Endothelial cell of umbilical vein (primary cell): ENCODE measurements at regions not wholly inside any gene's neighbourhood (a gene's known extent, or its start where the extent isn't known, plus 50 kb on each side); places are given as distances from the start of the nearest gene placed in this dataset.

ENCODE experiments used
- BruUV-seq: library from RNA; stranded (reverse); fragments of 400-500 nt; replicated peaks from 2 replicates; lab custom pipeline; 2021; lab: Mats Ljungman, UMichigan
- CTCF ChIA-PET: fragments of 300-600, 350-600 bp; sonication (Branson Sonifier 250); formaldehyde crosslinking; loops from one replicate; lab custom pipeline; 2021; ENCODE audit warnings: antibody characterized with exemption, inconsistent platforms; lab: Charles Lee
- POLR2A ChIA-PET: fragments of 300-600, 350-600 bp; sonication (Branson Sonifier 250); formaldehyde crosslinking; loops from one replicate; lab custom pipeline; 2021; ENCODE audit warnings: antibody characterized with exemption, inconsistent platforms; lab: Charles Lee
- DNase-seq: peaks from one replicate; pipeline ENCODE4 v3.0.0-alpha.2; 2011; ENCODE audit warnings: low read depth, low spot score
- FAIRE-seq: peaks from 2 replicates; lab custom pipeline; 2011; peaks lifted over from hg19 to GRCh38; lab: Jason Lieb, UNC
- H2AFZ ChIP-seq: 2 replicates; pipeline ENCODE4 v1.6.0; 2012; ENCODE audit warnings: low read depth, low read length, control low read depth, inconsistent platforms
- H3K27ac ChIP-seq: 2 replicates; pipeline ENCODE4 v1.5.1; 2011; ENCODE audit warnings: low read depth, mild to moderate bottlenecking, control low read depth, low read length, moderate library complexity; ENCODE audit not compliant: insufficient read depth
- H3K27me3 ChIP-seq, 2 experiments: 2 replicates each; pipeline versions ENCODE4 v1.6.0 to v1.6.1; 2011; ENCODE audit warnings: low read length in 2 of 2, mixed read lengths in 1 of 2; ENCODE audit not compliant: control insufficient read depth in 2 of 2, insufficient read depth in 2 of 2
- H3K36me3 ChIP-seq, 2 experiments: 2 replicates in 1 of 2; 3 replicates in 1 of 2; pipeline ENCODE4 v1.5.1; 2011; ENCODE audit warnings: low read length in 2 of 2, mild to moderate bottlenecking in 1 of 2, moderate library complexity in 1 of 2; ENCODE audit not compliant: control insufficient read depth in 2 of 2, insufficient read depth in 2 of 2; ENCODE audit errors: extremely low read depth in 1 of 2
- H3K4me1 ChIP-seq: 3 replicates; pipeline ENCODE4 v1.5.1; 2011; ENCODE audit warnings: mild to moderate bottlenecking, low read length; ENCODE audit not compliant: control insufficient read depth, insufficient read depth; ENCODE audit errors: extremely low read depth
- H3K4me2 ChIP-seq: 2 replicates; pipeline ENCODE4 v1.6.1; 2011; ENCODE audit warnings: low read length, control low read depth, mixed read lengths; ENCODE audit not compliant: insufficient read depth
- H3K4me3 ChIP-seq, 3 experiments: fragments of 200-600 bp in 1 of 3; sonication (generic), shearing (Covaris generic) in 1 of 3; replicated peaks in 1 of 3; 2 replicates each; pipeline ENCODE4 v1.5.1; 2011 to 2016; ENCODE audit warnings: control low read depth in 3 of 3, low read length in 3 of 3, mild to moderate bottlenecking in 2 of 3, inconsistent platforms in 1 of 3, low read depth in 1 of 3, moderate library complexity in 1 of 3; ENCODE audit not compliant: insufficient read depth in 1 of 3
- H3K79me2 ChIP-seq: 2 replicates; pipeline ENCODE4 v1.6.0; 2012; ENCODE audit warnings: low read length, inconsistent platforms; ENCODE audit not compliant: control insufficient read depth, insufficient read depth
- H3K9ac ChIP-seq: replicated peaks from 2 replicates; pipeline ENCODE3; 2011; ENCODE audit warnings: low read length, control low read depth; ENCODE audit not compliant: insufficient read depth; ENCODE audit errors: extremely low read depth
- H3K9me1 ChIP-seq: replicated peaks from 3 replicates; pipeline ENCODE4 v1.6.0; 2011; ENCODE audit warnings: mild to moderate bottlenecking, low read length; ENCODE audit not compliant: control insufficient read depth, insufficient read depth; ENCODE audit errors: extremely low read depth
- H3K9me3 ChIP-seq: replicated peaks from 2 replicates; pipeline ENCODE4 v1.5.1; 2012; ENCODE audit warnings: low read length, inconsistent platforms; ENCODE audit not compliant: control insufficient read depth, insufficient read depth
- H4K20me1 ChIP-seq: replicated peaks from 2 replicates; pipeline ENCODE3; 2011; ENCODE audit warnings: mild to moderate bottlenecking, low read length; ENCODE audit not compliant: control insufficient read depth, insufficient read depth; ENCODE audit errors: extremely low read depth
- EZH2 ChIP-seq: IDR thresholded peaks from 2 replicates; pipeline ENCODE4 v1.6.1; 2012; ENCODE audit warnings: borderline replicate concordance, low read depth, mild to moderate bottlenecking, moderate library complexity, low read length, inconsistent platforms; ENCODE audit not compliant: severe bottlenecking
- FOS ChIP-seq: IDR thresholded peaks from 2 replicates; pipeline ENCODE4 v1.6.1; 2011; ENCODE audit warnings: mild to moderate bottlenecking, low read length, moderate library complexity, borderline replicate concordance; ENCODE audit not compliant: insufficient read depth
- GATA2 ChIP-seq: IDR thresholded peaks from 2 replicates; pipeline ENCODE4 v1.7.0; 2011; ENCODE audit warnings: low read depth, mild to moderate bottlenecking, moderate library complexity, mixed read lengths, low read length; ENCODE audit not compliant: insufficient read length, insufficient read depth
- JUN ChIP-seq: IDR thresholded peaks from 2 replicates; pipeline ENCODE4 v1.6.1; 2011; ENCODE audit warnings: borderline replicate concordance, low read depth; ENCODE audit not compliant: insufficient read length, insufficient read depth
- MYC ChIP-seq: IDR thresholded peaks from one replicate; pipeline ENCODE4 v1.6.1; 2011; ENCODE audit warnings: mild to moderate bottlenecking, low read depth, low read length
- POLR2A ChIP-seq: IDR thresholded peaks from 2 replicates; pipeline ENCODE4 v1.6.1; 2012; ENCODE audit warnings: low read depth, mild to moderate bottlenecking, control low read depth, low read length
- POLR2AphosphoS5 ChIP-seq: IDR thresholded peaks from 2 replicates; pipeline ENCODE4 v1.6.1; 2012; ENCODE audit warnings: low read depth, mild to moderate bottlenecking, control low read depth, low read length, moderate library complexity; ENCODE audit not compliant: insufficient read depth
- dilution Hi-C: fragments of 300-500 bp; cut with MboI; formaldehyde crosslinking; loops from one replicate; pipeline ENCODE4 v1.15.0; 2019; ENCODE audit warnings: low sequenced_read_pairs; ENCODE audit not compliant: extremely low pct_ligation_motif_present
- intact Hi-C: fragments of 100-400 bp; cut with micrococcal nuclease; formaldehyde crosslinking; loops from one replicate; pipeline ENCODE4 v1.10.0; 2022
- TF ChIP-seq, protein P1 (sequence below): IDR thresholded peaks from 2 replicates; pipeline ENCODE4 v1.6.1; 2011; ENCODE audit not compliant: insufficient read depth, insufficient read length
- TF ChIP-seq, protein P2 (sequence below), 2 donors: IDR thresholded peaks; 1 replicate in 1 of 2; 2 replicates in 1 of 2; pipeline ENCODE4 v1.5.1; 2011; ENCODE audit warnings: low read length in 2 of 2, mild to moderate bottlenecking in 2 of 2, moderate library complexity in 2 of 2, control low read depth in 1 of 2, inconsistent platforms in 1 of 2, low read depth in 1 of 2; ENCODE audit not compliant: insufficient read depth in 1 of 2; ENCODE audit errors: extremely low read depth in 1 of 2

DNA sequence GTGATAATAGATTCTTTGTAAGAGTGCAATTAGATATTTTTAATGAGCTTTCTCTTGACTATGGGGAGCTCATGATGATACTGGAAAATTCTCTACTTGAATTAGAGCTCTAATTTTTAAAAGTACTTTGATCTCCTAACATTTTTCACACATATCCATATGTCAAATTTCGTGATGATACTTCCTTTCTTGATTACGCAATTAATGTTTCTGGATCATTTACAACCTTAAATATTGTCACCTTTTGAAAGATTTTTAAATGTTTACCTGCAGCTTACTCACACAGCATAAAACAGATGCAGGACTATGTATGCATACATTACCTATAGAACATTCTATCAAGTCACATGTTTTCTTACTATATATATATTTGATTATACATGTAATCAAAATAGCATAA is 598.5 kb upstream of the DSEL start:
- intact Hi-C loops = no loop called here
- Histone ChIP-seq H3K36me3 (no peaks in the 10 kb centered on the region), H3K27me3 (no peaks in the 10 kb centered on the region), H3K4me2 (no peak overlapping the region), H2AFZ (no peak overlapping the region), H3K9me1 (no peaks in the 10 kb centered on the region), H3K4me1 (no peaks in the 10 kb centered on the region), H3K4me3 (no peak overlapping the region), H4K20me1 (no peaks in the 10 kb centered on the region), H3K27ac (no peak overlapping the region), H3K79me2 (no peaks in the 10 kb centered on the region), H3K9ac (no peak overlapping the region), H3K9me3 (no peaks in the 10 kb centered on the region)
- no peak for FAIRE-seq
- ChIA-PET POLR2A (no interaction called here), CTCF (interaction anchor here (1.8 kb wide), 1 partner anchor 32 kb away, joined by 3 read pairs; no protein-coding TSS in a partner anchor)
- TF ChIP-seq, protein P1, sequence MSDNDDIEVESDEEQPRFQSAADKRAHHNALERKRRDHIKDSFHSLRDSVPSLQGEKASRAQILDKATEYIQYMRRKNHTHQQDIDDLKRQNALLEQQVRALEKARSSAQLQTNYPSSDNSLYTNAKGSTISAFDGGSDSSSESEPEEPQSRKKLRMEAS = no peak
- TF ChIP-seq POLR2AphosphoS5 = no peak
- no peak for TF ChIP-seq FOS
- TF ChIP-seq EZH2 = no peak
- no peak for TF ChIP-seq JUN
- TF ChIP-seq MYC = no peak
- TF ChIP-seq, protein P2, sequence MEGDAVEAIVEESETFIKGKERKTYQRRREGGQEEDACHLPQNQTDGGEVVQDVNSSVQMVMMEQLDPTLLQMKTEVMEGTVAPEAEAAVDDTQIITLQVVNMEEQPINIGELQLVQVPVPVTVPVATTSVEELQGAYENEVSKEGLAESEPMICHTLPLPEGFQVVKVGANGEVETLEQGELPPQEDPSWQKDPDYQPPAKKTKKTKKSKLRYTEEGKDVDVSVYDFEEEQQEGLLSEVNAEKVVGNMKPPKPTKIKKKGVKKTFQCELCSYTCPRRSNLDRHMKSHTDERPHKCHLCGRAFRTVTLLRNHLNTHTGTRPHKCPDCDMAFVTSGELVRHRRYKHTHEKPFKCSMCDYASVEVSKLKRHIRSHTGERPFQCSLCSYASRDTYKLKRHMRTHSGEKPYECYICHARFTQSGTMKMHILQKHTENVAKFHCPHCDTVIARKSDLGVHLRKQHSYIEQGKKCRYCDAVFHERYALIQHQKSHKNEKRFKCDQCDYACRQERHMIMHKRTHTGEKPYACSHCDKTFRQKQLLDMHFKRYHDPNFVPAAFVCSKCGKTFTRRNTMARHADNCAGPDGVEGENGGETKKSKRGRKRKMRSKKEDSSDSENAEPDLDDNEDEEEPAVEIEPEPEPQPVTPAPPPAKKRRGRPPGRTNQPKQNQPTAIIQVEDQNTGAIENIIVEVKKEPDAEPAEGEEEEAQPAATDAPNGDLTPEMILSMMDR (IDR thresholded peaks at IDR 0.05; ENCODE audit: extremely low read depth in 1 of 2, insufficient read depth in 1 of 2, low read depth in 1 of 2, low read length in 2 of 2) = no peak
- no peak for TF ChIP-seq GATA2
- no peak for TF ChIP-seq POLR2A
- no TSS peak for BruUV-seq
- no peak for DNase-seq
- dilution Hi-C loops = no loop called here
